Neutrophil (primary cell): ENCODE measurements at regions not wholly inside any gene's neighbourhood (a gene's known extent, or its start where the extent isn't known, plus 50 kb on each side); places are given as distances from the start of the nearest gene placed in this dataset.

ENCODE experiments used
- H3K27ac ChIP-seq: fragments of 200-600 bp; sonication (generic); 2 replicates; pipeline ENCODE4 v1.5.1; 2016; ENCODE audit warnings: mild to moderate bottlenecking, moderate library complexity
- H3K27me3 ChIP-seq: fragments of 200-600 bp; sonication (generic); 2 replicates; pipeline ENCODE4 v1.6.0; 2016; ENCODE audit warnings: mild to moderate bottlenecking
- H3K36me3 ChIP-seq: fragments of 200-600 bp; sonication (generic); 2 replicates; pipeline ENCODE4 v1.5.1; 2017
- H3K4me1 ChIP-seq, 2 experiments: fragments of 200-600 bp in 1 of 2; sonication (generic) in 1 of 2; 1 replicate in 1 of 2; 2 replicates in 1 of 2; pipeline versions ENCODE4 v1.5.1 to v1.6.1; 2013 to 2016; ENCODE audit warnings: low read depth in 1 of 2, low read length in 1 of 2, mild to moderate bottlenecking in 1 of 2, moderate library complexity in 1 of 2; ENCODE audit not compliant: control insufficient read depth in 1 of 2, insufficient read depth in 1 of 2
- H3K4me3 ChIP-seq, 2 experiments: fragments of 200-600 bp in 1 of 2; sonication (generic) in 1 of 2; 1 replicate in 1 of 2; 2 replicates in 1 of 2; pipeline ENCODE4 v1.5.1; 2013 to 2016; ENCODE audit warnings: low read depth in 1 of 2, low read length in 1 of 2, mild to moderate bottlenecking in 1 of 2, moderate library complexity in 1 of 2
- H3K9me3 ChIP-seq: fragments of 200-600 bp; sonication (generic); 2 replicates; pipeline ENCODE4 v1.5.1; 2016
- CTCF ChIP-seq: fragments of 200-600 bp; sonication (generic); IDR thresholded peaks from 2 replicates; pipeline ENCODE4 v1.5.1; 2016; ENCODE audit warnings: antibody characterized with exemption

- Histone ChIP-seq H3K4me1 (no peaks in the 10 kb centered on the region), H3K27ac (no peak overlapping the region), H3K4me3 (no peak overlapping the region), H3K27me3 (no peaks in the 10 kb centered on the region), H3K36me3 (no peaks in the 10 kb centered on the region), H3K9me3 (no peaks in the 10 kb centered on the region)
- no peak for TF ChIP-seq CTCF
Measured at GRCh38 chr20:7696311-7696710, 243.9 kb downstream of the HAO1 start.

- Histone ChIP-seq H3K4me3 (no peak overlapping the region), H3K27me3 (no peaks in the 10 kb centered on the region), H3K9me3 (no peaks in the 10 kb centered on the region), H3K27ac (no peak overlapping the region), H3K4me1 (no peaks in the 10 kb centered on the region), H3K36me3 (no peaks in the 10 kb centered on the region)
- no peak for TF ChIP-seq CTCF
Measured at GRCh38 chr20:7702141-7702540, 238.1 kb downstream of the HAO1 start.

GRCh38 chr20:7703551-7703961 lies 236.7 kb downstream of the HAO1 start:
- no peaks in the 10 kb centered on the region for H3K4me1 ChIP-seq
- H3K36me3 ChIP-seq: no peaks in the 10 kb centered on the region
- no peak overlapping the region for H3K4me3 ChIP-seq
- no peaks in the 10 kb centered on the region for H3K9me3 ChIP-seq
- TF ChIP-seq CTCF: no peak
- H3K27me3 ChIP-seq: no peaks in the 10 kb centered on the region
- no peak overlapping the region for H3K27ac ChIP-seq

- Histone ChIP-seq H3K27ac (no peak overlapping the region), H3K9me3 (no peaks in the 10 kb centered on the region), H3K4me3 (no peak overlapping the region), H3K36me3 (no peaks in the 10 kb centered on the region), H3K27me3 (no peaks in the 10 kb centered on the region), H3K4me1 (no peaks in the 10 kb centered on the region)
- TF ChIP-seq CTCF: no peak
Measured at GRCh38 chr20:7703996-7704395, 236.3 kb downstream of the HAO1 start.

- Histone ChIP-seq H3K9me3 (no peaks in the 10 kb centered on the region), H3K4me1 (no peaks in the 10 kb centered on the region), H3K36me3 (no peaks in the 10 kb centered on the region), H3K4me3 (no peak overlapping the region), H3K27me3 (no peaks in the 10 kb centered on the region), H3K27ac (no peak overlapping the region)
- no peak for TF ChIP-seq CTCF
Measured at GRCh38 chr20:7708112-7708511, 232.1 kb downstream of the HAO1 start.

- Histone ChIP-seq H3K27me3 (no peaks in the 10 kb centered on the region), H3K9me3 (no peaks in the 10 kb centered on the region), H3K36me3 (no peaks in the 10 kb centered on the region), H3K4me1 (no peaks in the 10 kb centered on the region), H3K27ac (no peak overlapping the region), H3K4me3 (no peak overlapping the region)
- no peak for TF ChIP-seq CTCF
Measured at GRCh38 chr20:7708782-7709181, 231.5 kb downstream of the HAO1 start.
